ENCODE measurements at regions not wholly inside any gene's neighbourhood (a gene's known extent, or its start where the extent isn't known, plus 50 kb on each side); places are given as distances from the start of the nearest gene placed in this dataset.

- Histone ChIP-seq H3K27ac (no peak overlapping the region), H3K27me3 (no peaks in the 10 kb centered on the region), H3K4me1 (no peaks in the 10 kb centered on the region), H3K4me3 (no peak overlapping the region), H3K36me3 (no peaks in the 10 kb centered on the region), H3K9me3 (peaks cover 0 to 13% of the 10 kb centered on the region in 2 donors)
- no peak for TF ChIP-seq CTCF (IDR thresholded peaks at IDR 0.05)
- DNase-seq (ENCODE audit: low spot score), result no peak
Observed at GRCh38 chr10:47154762-47155161, 145.2 kb upstream of the GDF10 start.

- DNase-seq (ENCODE audit: low spot score), result no peak
- Histone ChIP-seq H3K27ac (no peak overlapping the region), H3K4me3 (no peak overlapping the region), H3K27me3 (no peaks in the 10 kb centered on the region), H3K4me1 (no peaks in the 10 kb centered on the region), H3K9me3 (peaks cover 0 to 13% of the 10 kb centered on the region in 2 donors), H3K36me3 (no peaks in the 10 kb centered on the region)
- TF ChIP-seq CTCF (IDR thresholded peaks at IDR 0.05), result no peak
Observed at GRCh38 chr10:47156873-47157272, 143.1 kb upstream of the GDF10 start.

DNA sequence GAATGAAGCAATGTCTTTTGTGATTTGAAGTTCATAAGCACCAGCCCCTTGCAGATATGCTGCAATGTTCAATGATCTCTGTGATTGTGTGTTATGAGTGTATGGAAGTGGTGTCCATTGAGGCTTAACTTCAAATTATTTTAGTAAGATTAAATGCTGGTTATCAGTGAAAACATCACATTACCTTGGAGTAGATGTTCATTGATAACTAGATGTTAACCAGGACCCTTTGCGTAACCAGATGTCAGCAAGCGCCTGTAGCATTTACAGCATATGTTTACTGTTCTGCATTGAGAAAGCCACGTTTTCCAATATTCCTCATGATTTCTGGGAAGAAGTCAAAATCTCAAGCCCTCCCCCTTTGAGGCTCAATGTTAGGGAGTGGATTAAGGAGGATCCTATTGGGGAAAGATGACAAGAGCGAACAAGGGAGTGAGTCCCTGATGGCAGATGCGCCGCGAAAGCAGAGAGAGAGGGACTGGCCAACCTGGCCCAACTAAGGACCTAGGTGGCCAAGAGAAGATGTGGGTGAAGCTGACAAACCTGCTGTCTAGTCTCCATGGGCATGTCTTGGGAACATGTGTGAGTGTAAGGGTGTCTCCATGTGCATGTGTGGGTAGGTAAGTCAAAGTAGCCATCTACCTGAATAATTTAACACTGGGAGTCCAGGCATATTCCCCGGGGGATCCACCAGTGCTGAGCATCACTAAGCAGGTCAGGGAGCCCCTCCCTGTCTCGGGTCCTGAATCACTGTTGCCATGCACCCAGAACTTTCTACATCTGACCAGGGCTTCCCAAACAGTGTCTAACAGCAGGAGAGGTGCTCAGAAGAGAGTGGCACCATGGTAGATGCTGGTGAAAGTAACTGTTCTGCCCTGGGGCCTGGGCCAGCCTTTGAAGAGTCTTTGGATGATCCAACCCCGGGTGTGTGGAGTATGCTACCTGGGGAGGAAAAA, 141.6 kb upstream of the GDF10 start:
- Histone ChIP-seq H3K4me1 (no peaks in the 10 kb centered on the region), H3K27me3 (no peaks in the 10 kb centered on the region), H3K36me3 (no peaks in the 10 kb centered on the region), H3K27ac (no peak overlapping the region), H3K9me3 (peaks cover 0 to 13% of the 10 kb centered on the region in 2 donors), H3K4me3 (no peak overlapping the region)
- no peak for TF ChIP-seq CTCF (IDR thresholded peaks at IDR 0.05)
- peak; percentile 38 for DNase-seq (ENCODE audit: low spot score)

DNA sequence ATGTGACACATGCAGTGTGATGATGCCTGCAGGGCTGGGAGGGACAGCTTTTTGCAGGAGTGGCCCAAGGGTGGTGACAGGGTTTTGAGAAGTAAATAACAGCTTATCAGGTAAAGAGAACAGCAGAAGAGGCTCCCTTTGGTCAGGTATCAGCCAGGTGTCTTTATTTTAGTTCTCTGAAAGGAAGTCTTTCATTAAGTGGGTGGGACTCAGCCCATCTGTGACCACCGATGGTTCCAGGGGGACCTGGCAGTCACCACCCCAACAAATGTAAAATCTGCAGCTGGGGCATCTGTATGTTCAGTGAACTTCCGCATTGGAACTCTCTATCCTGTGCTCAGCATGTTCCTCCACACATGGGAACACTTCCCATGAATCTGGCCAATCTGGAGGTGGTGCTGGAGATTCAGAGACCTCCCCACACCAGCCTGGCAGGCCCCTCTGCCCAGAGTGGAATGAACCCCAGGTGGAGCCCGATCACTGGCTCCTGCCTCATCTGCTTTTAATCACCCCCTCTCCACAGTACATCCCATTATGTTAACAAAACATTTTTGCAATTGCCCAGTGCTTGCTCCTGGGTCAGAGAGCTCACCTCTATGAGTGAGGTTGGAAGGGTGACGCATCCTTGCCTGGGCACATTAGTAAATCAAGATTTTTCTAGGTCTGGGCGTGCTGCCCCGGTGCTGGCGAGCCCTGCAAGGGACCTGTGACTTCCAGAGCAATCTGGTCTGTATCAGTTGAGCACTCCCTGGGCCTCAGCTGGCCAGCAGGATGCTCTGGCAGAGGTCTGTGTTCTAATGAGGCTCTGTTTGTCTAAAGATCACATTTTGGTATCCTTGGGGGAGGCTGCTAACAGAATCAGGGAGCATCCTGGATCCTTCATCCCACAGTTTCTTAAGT, 140.4 kb upstream of the GDF10 start:
- peaks cover 0 to 12% of the 10 kb centered on the region in 2 donors for H3K9me3 ChIP-seq
- TF ChIP-seq CTCF (IDR thresholded peaks at IDR 0.05), result no peak
- no peak overlapping the region for H3K27ac ChIP-seq
- no peaks in the 10 kb centered on the region for H3K36me3 ChIP-seq
- DNase-seq (ENCODE audit: low spot score), result peak; percentile 51
- no peak overlapping the region for H3K4me3 ChIP-seq
- H3K4me1 ChIP-seq, result no peaks in the 10 kb centered on the region
- H3K27me3 ChIP-seq, result no peaks in the 10 kb centered on the region

DNA sequence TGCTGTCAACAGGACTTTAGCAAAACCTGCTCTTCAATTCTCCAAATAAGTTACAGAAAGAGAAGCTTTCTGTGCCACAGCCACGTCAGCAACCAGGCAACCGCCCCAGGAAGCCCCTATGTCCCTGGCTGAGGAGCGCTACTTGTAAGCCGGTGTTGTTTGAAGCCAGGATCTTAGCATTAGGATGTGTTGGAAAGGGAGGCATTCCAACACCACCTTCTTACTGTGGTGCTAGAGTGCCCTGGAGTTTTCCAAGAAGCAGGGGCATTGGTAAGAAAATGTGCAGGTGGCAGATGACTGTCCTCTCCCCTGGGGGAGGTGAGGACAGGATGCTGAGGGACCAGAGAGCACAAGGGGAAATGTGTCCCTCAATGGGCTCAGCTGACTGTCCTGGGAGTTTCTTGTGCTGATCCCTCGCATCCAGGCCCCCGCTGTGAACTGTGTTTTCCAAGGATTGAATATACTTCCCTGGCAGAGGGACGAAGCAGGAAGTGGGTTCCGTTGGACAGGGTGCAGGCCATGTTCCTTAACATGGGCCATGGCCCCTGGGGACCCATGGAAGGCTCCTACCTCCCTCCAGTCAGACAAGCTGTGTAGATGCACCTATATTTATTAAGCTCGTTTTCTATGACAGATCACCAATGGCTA, 139.6 kb upstream of the GDF10 start:
- TF ChIP-seq CTCF (IDR thresholded peaks at IDR 0.05), result no peak
- Histone ChIP-seq H3K4me3 (no peak overlapping the region), H3K27ac (no peak overlapping the region), H3K9me3 (peaks cover 0 to 4% of the 10 kb centered on the region in 2 donors), H3K4me1 (peaks cover 0 to 3% of the 10 kb centered on the region in 2 donors), H3K36me3 (no peaks in the 10 kb centered on the region), H3K27me3 (no peaks in the 10 kb centered on the region)
- peak; percentile 51 for DNase-seq (ENCODE audit: low spot score)

Data from right atrium auricular region (tissue), 2 donors.